Stomach (tissue), 4 donors: ENCODE measurements at regions not wholly inside any gene's neighbourhood (a gene's known extent, or its start where the extent isn't known, plus 50 kb on each side); places are given as distances from the start of the nearest gene placed in this dataset.

ENCODE experiments used
- CTCF ChIP-seq, 7 experiments: fragments of 450-650 bp in 4 of 7; fragments of 200-600 bp in 3 of 7; sonication (generic) in 3 of 7; IDR thresholded peaks; one replicate each; pipeline ENCODE4 v1.5.1; 2016 to 2019; ENCODE audit warnings: antibody characterized with exemption in 7 of 7, control low read depth in 2 of 7, mild to moderate bottlenecking in 1 of 7
- EP300 ChIP-seq: sonication (generic); formaldehyde crosslinking; IDR thresholded peaks from one replicate; pipeline ENCODE4 v1.6.1; 2017; ENCODE audit warnings: antibody characterized with exemption
- POLR2A ChIP-seq, 4 donors: fragments of 450-650 bp; IDR thresholded peaks; one replicate each; pipeline ENCODE4 v1.6.1; 2016; ENCODE audit warnings: antibody characterized with exemption in 4 of 4, control low read depth in 2 of 4, mild to moderate bottlenecking in 1 of 4, moderate library complexity in 1 of 4
- POLR2AphosphoS5 ChIP-seq, 3 donors: sonication (generic); formaldehyde crosslinking; IDR thresholded peaks; one replicate each; pipeline ENCODE4 v1.6.1; 2016; ENCODE audit warnings: antibody characterized with exemption in 3 of 3

GRCh38 chr6:54681987-54682386 lies 164.6 kb upstream of the FAM83B start:
- TF ChIP-seq POLR2AphosphoS5 (IDR thresholded peaks at IDR 0.05) (no peak), CTCF (IDR thresholded peaks at IDR 0.05) (no peak), POLR2A (IDR thresholded peaks at IDR 0.05) (no peak), EP300 (no peak)
